IMR-90 (cell line): ENCODE measurements at regions not wholly inside any gene's neighbourhood (a gene's known extent, or its start where the extent isn't known, plus 50 kb on each side); places are given as distances from the start of the nearest gene placed in this dataset.

Experiments used
- BHLHE40 ChIP-seq: fragments of 150-350 bp; IDR thresholded peaks from 2 replicates; pipeline ENCODE4 v1.6.1; 2016; ENCODE audit warnings: mild to moderate bottlenecking, low read depth, low read length
- CEBPB ChIP-seq: IDR thresholded peaks from 2 replicates; pipeline ENCODE4 v1.6.1; 2012; ENCODE audit warnings: low read depth, low read length, improper control_type of control experiment
- CHD1 ChIP-seq: IDR thresholded peaks from 2 replicates; pipeline ENCODE4 v1.6.1; 2012; ENCODE audit warnings: low read depth, low read length, improper control_type of control experiment
- CTCF ChIP-seq: conservative IDR thresholded peaks from 2 replicates; pipeline ENCODE4 v1.5.1; 2012; ENCODE audit warnings: mild to moderate bottlenecking, low read depth, low read length, improper control_type of control experiment
- ELK1 ChIP-seq: fragments of 150-350 bp; IDR thresholded peaks from 2 replicates; pipeline ENCODE4 v1.6.1; 2016; ENCODE audit warnings: low read depth, mild to moderate bottlenecking, low read length, moderate library complexity, borderline replicate concordance
- FOS ChIP-seq: fragments of 150-350 bp; IDR thresholded peaks from 2 replicates; pipeline ENCODE4 v1.6.1; 2016; ENCODE audit warnings: low read depth, low read length
- MAFK ChIP-seq: IDR thresholded peaks from 2 replicates; pipeline ENCODE4 v1.6.1; 2012; ENCODE audit warnings: low read depth, low read length, improper control_type of control experiment
- NFE2L2 ChIP-seq: fragments of 150-350 bp; IDR thresholded peaks from 2 replicates; pipeline ENCODE4 v1.6.1; 2016; ENCODE audit warnings: low read depth, mild to moderate bottlenecking, low read length
- POLR2A ChIP-seq: IDR thresholded peaks from 2 replicates; pipeline ENCODE4 v1.6.1; 2012; ENCODE audit warnings: mild to moderate bottlenecking, low read depth, low read length
- RCOR1 ChIP-seq: IDR thresholded peaks from 2 replicates; pipeline ENCODE4 v1.6.1; 2012; ENCODE audit warnings: mild to moderate bottlenecking, low read length, improper control_type of control experiment; ENCODE audit not compliant: insufficient replicate concordance
- RFX5 ChIP-seq: IDR thresholded peaks from 2 replicates; pipeline ENCODE4 v1.8.0; 2012; ENCODE audit warnings: low read depth, mild to moderate bottlenecking, low read length, moderate library complexity
- SMC3 ChIP-seq: fragments of 150-350 bp; IDR thresholded peaks from 2 replicates; pipeline ENCODE4 v1.6.1; 2016; ENCODE audit warnings: low read depth, mild to moderate bottlenecking, antibody characterized with exemption, low read length, moderate library complexity
- USF2 ChIP-seq: fragments of 150-350 bp; IDR thresholded peaks from 2 replicates; pipeline ENCODE4 v1.6.1; 2017; ENCODE audit warnings: mild to moderate bottlenecking, antibody characterized with exemption, low read length, low read depth

- TF ChIP-seq CTCF = no peak
- no peak for TF ChIP-seq ELK1
- no peak for TF ChIP-seq POLR2A
- no peak for TF ChIP-seq USF2
- TF ChIP-seq FOS = no peak
- TF ChIP-seq CEBPB = no peak
- TF ChIP-seq SMC3 = no peak
- no peak for TF ChIP-seq CHD1
- no peak for TF ChIP-seq BHLHE40
- no peak for TF ChIP-seq RCOR1
- TF ChIP-seq RFX5 = no peak
- peak; percentile 62; the same call in 1 of the 2 replicates for TF ChIP-seq MAFK
- TF ChIP-seq NFE2L2 = no peak
Measured at GRCh38 chr6:112636650-112637262, 289.6 kb downstream of the RFPL4B start.
